ENCODE measurements at regions not wholly inside any gene's neighbourhood (a gene's known extent, or its start where the extent isn't known, plus 50 kb on each side); places are given as distances from the start of the nearest gene placed in this dataset.

GRCh38 chr6:139531148-139532115, 157.0 kb upstream of the CITED2 start (continued):
- no peak for TF ChIP-seq SUPT5H (IDR thresholded peaks at IDR 0.05)
- peak; percentile 77 for TF ChIP-seq FOSL1 (tag; conservative IDR thresholded peaks at IDR 0.05)
- 0 out of 2 replicates have a peak, but pooled peaks have one; percentile 13 for TF ChIP-seq ARID1B (IDR thresholded peaks at IDR 0.05)
- no peak for TF ChIP-seq E2F3 (CRISPR knock-in tag; IDR thresholded peaks at IDR 0.05)
- TF ChIP-seq DPF2 (IDR thresholded peaks at IDR 0.05) = peak; percentile 72; the same call in 1 of the 2 replicates

DNA sequence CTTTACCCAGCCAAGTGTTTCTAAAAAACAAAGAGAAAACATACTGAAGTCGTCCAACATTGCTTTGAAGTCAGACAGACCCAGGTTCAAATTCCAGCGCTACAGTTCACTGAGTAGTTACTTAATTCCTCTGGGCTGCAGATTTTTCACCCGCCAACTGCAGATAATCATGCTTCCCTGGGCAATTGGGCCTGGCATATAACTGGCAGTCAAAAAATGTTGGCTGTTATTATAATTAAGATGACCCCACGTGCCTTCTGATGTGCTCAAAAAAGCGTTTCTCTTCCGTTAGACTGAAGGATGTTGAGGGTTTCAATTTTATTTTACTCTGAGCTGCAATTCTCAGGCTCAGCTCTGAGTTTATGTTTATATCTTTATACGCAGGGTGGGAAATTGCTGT, 156.1 kb upstream of the CITED2 start:
- no peaks in the 10 kb centered on the region for H3K9me1 ChIP-seq (ENCODE audit: control insufficient read depth, insufficient read depth, low read length)
- ATAC-seq (no peak), DNase-seq (ENCODE audit: extremely low read depth in 1 of 4, low spot score in 3 of 4) (no peak), FAIRE-seq (no peak)
- no peak overlapping the region for H3K4me3 ChIP-seq
- no peak overlapping the region for H3K9ac ChIP-seq (ENCODE audit: insufficient read depth in 1 of 2, low read depth in 2 of 2, low read length in 2 of 2)
- H3K9me3 ChIP-seq (replicated peaks; ENCODE audit: control insufficient read depth, insufficient read depth, low read depth, low read length) = no peaks in the 10 kb centered on the region
- TF ChIP-seq, protein P1, sequence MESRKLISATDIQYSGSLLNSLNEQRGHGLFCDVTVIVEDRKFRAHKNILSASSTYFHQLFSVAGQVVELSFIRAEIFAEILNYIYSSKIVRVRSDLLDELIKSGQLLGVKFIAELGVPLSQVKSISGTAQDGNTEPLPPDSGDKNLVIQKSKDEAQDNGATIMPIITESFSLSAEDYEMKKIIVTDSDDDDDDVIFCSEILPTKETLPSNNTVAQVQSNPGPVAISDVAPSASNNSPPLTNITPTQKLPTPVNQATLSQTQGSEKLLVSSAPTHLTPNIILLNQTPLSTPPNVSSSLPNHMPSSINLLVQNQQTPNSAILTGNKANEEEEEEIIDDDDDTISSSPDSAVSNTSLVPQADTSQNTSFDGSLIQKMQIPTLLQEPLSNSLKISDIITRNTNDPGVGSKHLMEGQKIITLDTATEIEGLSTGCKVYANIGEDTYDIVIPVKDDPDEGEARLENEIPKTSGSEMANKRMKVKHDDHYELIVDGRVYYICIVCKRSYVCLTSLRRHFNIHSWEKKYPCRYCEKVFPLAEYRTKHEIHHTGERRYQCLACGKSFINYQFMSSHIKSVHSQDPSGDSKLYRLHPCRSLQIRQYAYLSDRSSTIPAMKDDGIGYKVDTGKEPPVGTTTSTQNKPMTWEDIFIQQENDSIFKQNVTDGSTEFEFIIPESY (CRISPR knock-in tag; IDR thresholded peaks at IDR 0.05) = 0 out of 2 replicates have a peak, but pooled peaks have one; percentile 41
- TF ChIP-seq RBM25 (IDR thresholded peaks at IDR 0.05; ENCODE audit: low read depth, low read length, severe bottlenecking) (peak; percentile 17), TCF7L2 (IDR thresholded peaks at IDR 0.05; ENCODE audit: low read depth, low read length) (no peak)
- H3K27me3 ChIP-seq (ENCODE audit: control insufficient read depth in 2 of 2, insufficient read depth in 2 of 2, low read length in 2 of 2) = no peaks in the 10 kb centered on the region
- WGBS (ENCODE audit: insufficient coverage, low coverage, missing lambda C conversion rate) = 81% methylated on average over 7 of the region's 7 CpGs
- intact Hi-C loops (cut with micrococcal nuclease) = loop anchor here (5.0 to 10.0 kb wide), 2 partner anchors 117 to 394 kb away; no protein-coding TSS in a partner anchor
- H3K36me3 ChIP-seq (ENCODE audit: control insufficient read depth, insufficient read depth, low read length) = no peaks in the 10 kb centered on the region
- ChIA-PET CTCF (ENCODE audit: low intra/inter-chr PET ratio) (no interaction called here), POLR2A (interaction anchor here (0.7 to 4.6 kb wide), 3 partner anchors 12 to 159 kb away, joined by 3 to 16 read pairs (median 3); partner anchors contain the start of gene CITED2)
- BruUV-seq (replicated peaks) = no TSS peak
- peak overlapping the region; percentile 28; the same call in 1 of the 3 replicates for H3K27ac ChIP-seq (ENCODE audit: extremely low read depth, low read depth, low read length)
- H4K20me1 ChIP-seq (replicated peaks; ENCODE audit: control insufficient read depth, insufficient read depth, low read length) = no peaks in the 10 kb centered on the region
- H3K79me2 ChIP-seq (ENCODE audit: control insufficient read depth, insufficient read depth, low read length) = no peaks in the 10 kb centered on the region
- H3K4me2 ChIP-seq (ENCODE audit: insufficient read depth, low read length) = no peak overlapping the region
- peaks cover 10 to 40% of the 10 kb centered on the region in 2 experiments; a peak in 4 of 5 replicates for H3K4me1 ChIP-seq (replicated peaks in 1 of 2; ENCODE audit: control insufficient read depth in 2 of 2, insufficient read depth in 2 of 2, low read length in 2 of 2)
- in situ Hi-C loops (cut with MboI) = no loop called here
- peak overlapping the region; percentile 85 for H2AFZ ChIP-seq (ENCODE audit: low read depth, low read length)

Data from K562 (cell line).